ENCODE measurements at regions not wholly inside any gene's neighbourhood (a gene's known extent, or its start where the extent isn't known, plus 50 kb on each side); places are given as distances from the start of the nearest gene placed in this dataset.

- H3K4me3 ChIP-seq (ENCODE audit: low read depth, low read length): no peak overlapping the region
- DNase-seq (ENCODE audit: low read depth): peak; percentile 92
- TF ChIP-seq CTCF (IDR thresholded peaks at IDR 0.05; ENCODE audit: insufficient read depth, low read depth, low read length): no peak
Measured at GRCh38 chr4:128560754-128561495, 248.6 kb upstream of the JADE1 start.

- DNase-seq (ENCODE audit: low read depth): peak; percentile 64
- TF ChIP-seq CTCF (IDR thresholded peaks at IDR 0.05; ENCODE audit: insufficient read depth, low read depth, low read length): no peak
Measured at GRCh38 chr4:128558896-128559679, 250.4 kb upstream of the JADE1 start.

GRCh38 chr4:128556756-128557155 is 252.7 kb upstream of the JADE1 start:
- no peak overlapping the region for H3K4me3 ChIP-seq (ENCODE audit: low read depth, low read length)
- no peak for TF ChIP-seq CTCF (IDR thresholded peaks at IDR 0.05; ENCODE audit: insufficient read depth, low read depth, low read length)
- DNase-seq (ENCODE audit: low read depth): no peak

More at GRCh38 chr4:128558896-128559679, 250.4 kb upstream of the JADE1 start:
- H3K4me3 ChIP-seq (ENCODE audit: low read depth, low read length): no peak overlapping the region

- no peak for DNase-seq (ENCODE audit: low read depth)
- no peak for TF ChIP-seq CTCF (IDR thresholded peaks at IDR 0.05; ENCODE audit: insufficient read depth, low read depth, low read length)
- H3K4me3 ChIP-seq (ENCODE audit: low read depth, low read length): peak overlapping the region; percentile 61
Measured at GRCh38 chr4:128553686-128554515, 255.6 kb upstream of the JADE1 start.

GRCh38 chr4:128552586-128552907 is 257.0 kb upstream of the JADE1 start:
- no peak for TF ChIP-seq CTCF (IDR thresholded peaks at IDR 0.05; ENCODE audit: insufficient read depth, low read depth, low read length)
- no peak for DNase-seq (ENCODE audit: low read depth)
- peak overlapping the region; percentile 61 for H3K4me3 ChIP-seq (ENCODE audit: low read depth, low read length)

- DNase-seq (ENCODE audit: low read depth): no peak
- H3K4me3 ChIP-seq (ENCODE audit: low read depth, low read length): no peak overlapping the region
- TF ChIP-seq CTCF (IDR thresholded peaks at IDR 0.05; ENCODE audit: insufficient read depth, low read depth, low read length): no peak
Measured at GRCh38 chr4:128551280-128551679, 258.2 kb upstream of the JADE1 start.
